Pancreas (tissue), 10 donors: ENCODE measurements at regions not wholly inside any gene's neighbourhood (a gene's known extent, or its start where the extent isn't known, plus 50 kb on each side); places are given as distances from the start of the nearest gene placed in this dataset.

Experiments
- ATAC-seq, 4 donors: fragments of 200-7000 bp; cut with Tn5 transposase; one replicate each; pipeline versions ENCODE4 v1.8.0 to v1.9.1; 2020; ENCODE audit warnings: mild to moderate bottlenecking in 4 of 4, moderate library complexity in 4 of 4
- DNase-seq, 6 donors: peaks; one replicate each; pipeline ENCODE4 v3.0.0-alpha.2; 2020
- FAIRE-seq: peaks from 2 replicates; lab custom pipeline; 2012; peaks lifted over from hg19 to GRCh38; lab: Jason Lieb, UNC
- H3K27ac ChIP-seq, 4 donors: fragments of 200-600 bp; sonication (generic); 1 replicate in 3 of 4; 2 replicates in 1 of 4; pipeline versions ENCODE4 v1.5.0 to v1.8.0; 2020
- H3K27me3 ChIP-seq, 4 donors: fragments of 200-600 bp; one replicate each; pipeline ENCODE4 v1.8.0; 2021
- H3K36me3 ChIP-seq, 3 donors: fragments of 200-600 bp; sonication (generic) in 1 of 3; one replicate each; pipeline versions ENCODE4 v1.5.0 to v1.8.0; 2020 to 2021
- H3K4me1 ChIP-seq, 3 donors: fragments of 200-600 bp; one replicate each; pipeline ENCODE4 v1.8.0; 2021
- H3K4me3 ChIP-seq, 4 donors: fragments of 200-600 bp; sonication (generic) in 2 of 4; one replicate each; pipeline versions ENCODE4 v1.5.0 to v1.8.0; 2020 to 2021
- H3K9me3 ChIP-seq, 4 donors: fragments of 200-600 bp; one replicate each; pipeline ENCODE4 v1.8.0; 2021
- WGBS, 2 donors: extraction: QIAGEN DNeasy Blood & Tissue Kit; methylation state at CpG; one replicate each; pipeline ENCODE4 v1.1.7; 2013; 5-methylcytosine and 5-hydroxymethylcytosine counted together
- intact Hi-C, 3 donors: fragments of 100-400 bp; cut with DNase I; formaldehyde crosslinking; loops; one replicate each; pipeline versions ENCODE4 v1.11.1 to v1.14.2; 2022
- TF ChIP-seq, protein P1 (sequence below), 4 donors: fragments of 200-600 bp; sonication (generic) in 3 of 4; IDR thresholded peaks; one replicate each; pipeline versions ENCODE4 v1.5.0 to v1.8.0; 2021; ENCODE audit warnings: antibody characterized with exemption in 4 of 4
- donor health status: healthy with polysubstance abuse.
- donor health status: DM: no; HTN: no; CAD: no; lungs with moderate emphysema.
- donor health status: DM: no; HTN: no; CAD: no.
- donor health status: control.
- donor health status: control.
- donor health status: Bipolar disorder and iron deficiency.
- donor health status: DM: yes; HTN: yes; CAD: no.
- donor health status: DM: no; HTN: no; CAD: no.
- donor health status: DM: no; HTN: no; CAD: no.
- donor health status: DM: yes; HTN: yes; CAD: no.

- H3K4me3 ChIP-seq, result no peak overlapping the region
- no peaks in the 10 kb centered on the region for H3K4me1 ChIP-seq
- ATAC-seq (no peak), FAIRE-seq (no peak), DNase-seq (no peak)
- H3K9me3 ChIP-seq, result no peaks in the 10 kb centered on the region
- intact Hi-C loops, result no loop called here
- TF ChIP-seq, protein P1, sequence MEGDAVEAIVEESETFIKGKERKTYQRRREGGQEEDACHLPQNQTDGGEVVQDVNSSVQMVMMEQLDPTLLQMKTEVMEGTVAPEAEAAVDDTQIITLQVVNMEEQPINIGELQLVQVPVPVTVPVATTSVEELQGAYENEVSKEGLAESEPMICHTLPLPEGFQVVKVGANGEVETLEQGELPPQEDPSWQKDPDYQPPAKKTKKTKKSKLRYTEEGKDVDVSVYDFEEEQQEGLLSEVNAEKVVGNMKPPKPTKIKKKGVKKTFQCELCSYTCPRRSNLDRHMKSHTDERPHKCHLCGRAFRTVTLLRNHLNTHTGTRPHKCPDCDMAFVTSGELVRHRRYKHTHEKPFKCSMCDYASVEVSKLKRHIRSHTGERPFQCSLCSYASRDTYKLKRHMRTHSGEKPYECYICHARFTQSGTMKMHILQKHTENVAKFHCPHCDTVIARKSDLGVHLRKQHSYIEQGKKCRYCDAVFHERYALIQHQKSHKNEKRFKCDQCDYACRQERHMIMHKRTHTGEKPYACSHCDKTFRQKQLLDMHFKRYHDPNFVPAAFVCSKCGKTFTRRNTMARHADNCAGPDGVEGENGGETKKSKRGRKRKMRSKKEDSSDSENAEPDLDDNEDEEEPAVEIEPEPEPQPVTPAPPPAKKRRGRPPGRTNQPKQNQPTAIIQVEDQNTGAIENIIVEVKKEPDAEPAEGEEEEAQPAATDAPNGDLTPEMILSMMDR (IDR thresholded peaks at IDR 0.05), result no peak
- no peaks in the 10 kb centered on the region for H3K36me3 ChIP-seq
- no peaks in the 10 kb centered on the region for H3K27me3 ChIP-seq
- WGBS, 2 donors, result 39 to 49% methylated on average over 3 of the region's 3 CpGs
- H3K27ac ChIP-seq, result no peak overlapping the region
Measured at GRCh38 chr21:18138507-18138906, 106.1 kb upstream of the CHODL start.

- H3K4me1 ChIP-seq, result no peaks in the 10 kb centered on the region
- intact Hi-C loops, result no loop called here
- no peak overlapping the region for H3K4me3 ChIP-seq
- TF ChIP-seq, protein P1 (IDR thresholded peaks at IDR 0.05), result no peak
- H3K36me3 ChIP-seq, result no peaks in the 10 kb centered on the region
- no peak overlapping the region for H3K27ac ChIP-seq
- FAIRE-seq, result no peak
- ATAC-seq, result no peak
- DNase-seq, result no peak
- WGBS, 2 donors, result 27 to 37% methylated on average over 1 of the region's 1 CpG
- no peaks in the 10 kb centered on the region for H3K27me3 ChIP-seq
- H3K9me3 ChIP-seq, result no peaks in the 10 kb centered on the region
Measured at GRCh38 chr21:18129526-18129925, 115.1 kb upstream of the CHODL start.

- no peaks in the 10 kb centered on the region for H3K36me3 ChIP-seq
- ATAC-seq (no peak), DNase-seq (no peak), FAIRE-seq (no peak)
- no peaks in the 10 kb centered on the region for H3K9me3 ChIP-seq
- H3K27ac ChIP-seq, result no peak overlapping the region
- TF ChIP-seq, protein P1 (IDR thresholded peaks at IDR 0.05), result no peak
- no peak overlapping the region for H3K4me3 ChIP-seq
- no peaks in the 10 kb centered on the region for H3K4me1 ChIP-seq
- 31 to 32% methylated on average over 1 of the region's 1 CpG for WGBS, 2 donors
- no peaks in the 10 kb centered on the region for H3K27me3 ChIP-seq
- intact Hi-C loops, result no loop called here
Measured at GRCh38 chr21:18118566-18118965, 126.1 kb upstream of the CHODL start.

DNA sequence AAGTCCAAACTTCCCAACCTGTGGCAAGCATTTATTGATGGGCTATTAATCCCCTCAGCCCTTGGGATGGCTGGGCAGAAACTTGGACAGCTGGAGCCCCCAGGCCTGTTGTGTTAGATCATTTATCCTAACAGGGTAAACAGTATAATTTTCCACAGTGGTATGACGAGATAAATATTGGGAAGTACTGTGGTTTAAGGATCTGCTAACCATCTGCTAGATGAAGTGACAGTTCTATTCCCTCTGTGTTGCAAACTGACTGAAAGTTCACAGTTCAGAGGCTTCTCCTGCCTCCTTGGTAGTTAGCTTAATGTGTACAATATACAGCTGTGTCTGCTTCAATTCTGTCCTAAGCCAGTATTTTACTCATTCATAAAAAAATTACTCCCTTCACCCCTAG lies 127.5 kb upstream of the CHODL start:
- no peak for FAIRE-seq
- Histone ChIP-seq H3K9me3 (no peaks in the 10 kb centered on the region), H3K27me3 (no peaks in the 10 kb centered on the region), H3K36me3 (no peaks in the 10 kb centered on the region), H3K4me3 (no peak overlapping the region), H3K4me1 (no peaks in the 10 kb centered on the region), H3K27ac (no peak overlapping the region)
- no peak for ATAC-seq
- intact Hi-C loops, result no loop called here
- DNase-seq, result no peak
- TF ChIP-seq, protein P1 (IDR thresholded peaks at IDR 0.05), result no peak
- 4 to 13% methylated on average over 1 of the region's 1 CpG for WGBS, 2 donors

- no peak overlapping the region for H3K27ac ChIP-seq
- no peaks in the 10 kb centered on the region for H3K27me3 ChIP-seq
- H3K36me3 ChIP-seq, result no peaks in the 10 kb centered on the region
- no peak for ATAC-seq
- no peak overlapping the region for H3K4me3 ChIP-seq
- TF ChIP-seq, protein P1 (IDR thresholded peaks at IDR 0.05), result no peak
- no peaks in the 10 kb centered on the region for H3K9me3 ChIP-seq
- FAIRE-seq, result no peak
- no peaks in the 10 kb centered on the region for H3K4me1 ChIP-seq
- intact Hi-C loops, result no loop called here
- DNase-seq, result no peak
- 27 to 31% methylated on average over 1 of the region's 1 CpG for WGBS, 2 donors
Measured at GRCh38 chr21:18114810-18115209, 129.8 kb upstream of the CHODL start.
